Breast epithelium (tissue), 3 donors: ENCODE measurements at regions not wholly inside any gene's neighbourhood (a gene's known extent, or its start where the extent isn't known, plus 50 kb on each side); places are given as distances from the start of the nearest gene placed in this dataset.

Experiments
- POLR2A ChIP-seq: fragments of 450-650 bp; IDR thresholded peaks from one replicate; pipeline ENCODE4 v1.6.1; 2016; ENCODE audit warnings: antibody characterized with exemption, mild to moderate bottlenecking, moderate library complexity
- POLR2AphosphoS5 ChIP-seq, 3 donors: sonication (generic); formaldehyde crosslinking; IDR thresholded peaks; one replicate each; pipeline ENCODE4 v1.6.1; 2017; ENCODE audit warnings: antibody characterized with exemption in 3 of 3
- TF ChIP-seq, protein P1 (sequence below), 3 donors: fragments of 450-650 bp; IDR thresholded peaks; one replicate each; pipeline ENCODE4 v1.5.1; 2016 to 2017; ENCODE audit warnings: antibody characterized with exemption in 3 of 3, mild to moderate bottlenecking in 3 of 3, moderate library complexity in 3 of 3

DNA sequence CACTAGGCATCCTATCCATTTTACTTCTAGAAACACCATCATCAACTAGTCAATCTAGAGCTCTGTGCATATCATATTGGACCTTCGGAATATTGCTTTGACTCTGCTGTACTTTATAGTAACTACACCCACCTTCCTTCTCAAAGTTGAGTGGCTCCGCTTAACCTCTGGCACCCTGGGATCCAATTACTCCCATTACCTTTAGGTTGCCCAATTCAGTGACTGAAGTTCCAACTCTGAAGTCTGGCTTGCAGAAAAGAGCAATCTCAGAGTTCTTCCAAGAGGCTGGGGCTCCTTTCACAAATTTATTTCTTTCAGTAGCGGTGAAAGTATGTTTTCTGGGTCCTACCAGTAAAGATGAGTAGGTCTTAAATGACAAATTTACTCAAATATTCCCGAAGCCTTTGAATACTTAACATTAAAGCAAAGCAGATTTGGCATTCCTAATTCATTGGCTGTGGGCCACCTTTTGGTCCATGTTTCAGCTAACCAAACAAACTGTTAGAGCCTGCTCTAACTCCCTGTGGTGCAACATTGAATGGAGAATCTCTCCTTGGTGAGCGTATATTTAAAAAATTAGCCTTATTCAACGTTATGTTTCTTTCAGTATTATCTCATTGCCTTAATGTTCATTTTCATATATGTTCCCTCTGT is 1215.8 kb downstream of the RAPGEF2 start:
- TF ChIP-seq, protein P1, sequence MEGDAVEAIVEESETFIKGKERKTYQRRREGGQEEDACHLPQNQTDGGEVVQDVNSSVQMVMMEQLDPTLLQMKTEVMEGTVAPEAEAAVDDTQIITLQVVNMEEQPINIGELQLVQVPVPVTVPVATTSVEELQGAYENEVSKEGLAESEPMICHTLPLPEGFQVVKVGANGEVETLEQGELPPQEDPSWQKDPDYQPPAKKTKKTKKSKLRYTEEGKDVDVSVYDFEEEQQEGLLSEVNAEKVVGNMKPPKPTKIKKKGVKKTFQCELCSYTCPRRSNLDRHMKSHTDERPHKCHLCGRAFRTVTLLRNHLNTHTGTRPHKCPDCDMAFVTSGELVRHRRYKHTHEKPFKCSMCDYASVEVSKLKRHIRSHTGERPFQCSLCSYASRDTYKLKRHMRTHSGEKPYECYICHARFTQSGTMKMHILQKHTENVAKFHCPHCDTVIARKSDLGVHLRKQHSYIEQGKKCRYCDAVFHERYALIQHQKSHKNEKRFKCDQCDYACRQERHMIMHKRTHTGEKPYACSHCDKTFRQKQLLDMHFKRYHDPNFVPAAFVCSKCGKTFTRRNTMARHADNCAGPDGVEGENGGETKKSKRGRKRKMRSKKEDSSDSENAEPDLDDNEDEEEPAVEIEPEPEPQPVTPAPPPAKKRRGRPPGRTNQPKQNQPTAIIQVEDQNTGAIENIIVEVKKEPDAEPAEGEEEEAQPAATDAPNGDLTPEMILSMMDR (IDR thresholded peaks at IDR 0.05) = no peak
- TF ChIP-seq POLR2AphosphoS5 (IDR thresholded peaks at IDR 0.05) = no peak
- no peak for TF ChIP-seq POLR2A
